ENCODE measurements at regions not wholly inside any gene's neighbourhood (a gene's known extent, or its start where the extent isn't known, plus 50 kb on each side); places are given as distances from the start of the nearest gene placed in this dataset.

DNA sequence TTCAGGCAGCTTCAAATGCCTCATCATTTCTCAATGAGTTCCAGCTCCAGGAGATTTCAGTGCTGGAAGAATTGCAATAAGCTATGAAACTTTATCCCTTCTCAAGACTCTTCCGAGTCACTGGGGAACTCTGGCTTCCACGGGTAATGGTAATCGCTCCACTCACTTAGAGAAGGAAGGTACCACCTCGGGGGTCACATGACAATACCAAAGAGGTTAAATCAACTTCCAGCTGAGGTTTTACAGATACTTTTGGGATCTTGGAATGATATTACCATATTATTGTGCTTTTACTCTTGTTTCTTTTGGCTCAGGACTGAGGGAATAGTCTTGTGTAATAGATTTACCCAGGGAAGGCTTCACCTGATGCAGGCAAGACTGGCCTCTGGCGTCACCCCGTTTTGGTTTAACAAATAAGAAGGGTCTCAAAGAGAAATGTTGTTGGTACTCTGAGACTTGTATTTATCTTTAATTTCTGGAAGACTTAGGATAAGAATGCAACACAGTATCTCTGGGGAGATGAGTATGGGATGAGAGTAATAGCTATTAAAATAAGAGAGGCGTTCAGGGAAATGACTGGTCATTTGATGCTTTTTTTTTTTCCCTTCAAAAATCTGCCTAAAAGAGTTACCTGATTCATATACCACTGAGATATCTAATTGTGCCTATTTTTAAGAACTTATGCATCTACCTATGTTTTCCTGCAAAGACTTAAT is 316.9 kb upstream of the ZEB2 start:
- TF ChIP-seq, protein P1, sequence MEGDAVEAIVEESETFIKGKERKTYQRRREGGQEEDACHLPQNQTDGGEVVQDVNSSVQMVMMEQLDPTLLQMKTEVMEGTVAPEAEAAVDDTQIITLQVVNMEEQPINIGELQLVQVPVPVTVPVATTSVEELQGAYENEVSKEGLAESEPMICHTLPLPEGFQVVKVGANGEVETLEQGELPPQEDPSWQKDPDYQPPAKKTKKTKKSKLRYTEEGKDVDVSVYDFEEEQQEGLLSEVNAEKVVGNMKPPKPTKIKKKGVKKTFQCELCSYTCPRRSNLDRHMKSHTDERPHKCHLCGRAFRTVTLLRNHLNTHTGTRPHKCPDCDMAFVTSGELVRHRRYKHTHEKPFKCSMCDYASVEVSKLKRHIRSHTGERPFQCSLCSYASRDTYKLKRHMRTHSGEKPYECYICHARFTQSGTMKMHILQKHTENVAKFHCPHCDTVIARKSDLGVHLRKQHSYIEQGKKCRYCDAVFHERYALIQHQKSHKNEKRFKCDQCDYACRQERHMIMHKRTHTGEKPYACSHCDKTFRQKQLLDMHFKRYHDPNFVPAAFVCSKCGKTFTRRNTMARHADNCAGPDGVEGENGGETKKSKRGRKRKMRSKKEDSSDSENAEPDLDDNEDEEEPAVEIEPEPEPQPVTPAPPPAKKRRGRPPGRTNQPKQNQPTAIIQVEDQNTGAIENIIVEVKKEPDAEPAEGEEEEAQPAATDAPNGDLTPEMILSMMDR (IDR thresholded peaks at IDR 0.05): no peak
- no peak for TF ChIP-seq POLR2A (IDR thresholded peaks at IDR 0.05)
